ENCODE measurements at regions not wholly inside any gene's neighbourhood (a gene's known extent, or its start where the extent isn't known, plus 50 kb on each side); places are given as distances from the start of the nearest gene placed in this dataset.

DNA sequence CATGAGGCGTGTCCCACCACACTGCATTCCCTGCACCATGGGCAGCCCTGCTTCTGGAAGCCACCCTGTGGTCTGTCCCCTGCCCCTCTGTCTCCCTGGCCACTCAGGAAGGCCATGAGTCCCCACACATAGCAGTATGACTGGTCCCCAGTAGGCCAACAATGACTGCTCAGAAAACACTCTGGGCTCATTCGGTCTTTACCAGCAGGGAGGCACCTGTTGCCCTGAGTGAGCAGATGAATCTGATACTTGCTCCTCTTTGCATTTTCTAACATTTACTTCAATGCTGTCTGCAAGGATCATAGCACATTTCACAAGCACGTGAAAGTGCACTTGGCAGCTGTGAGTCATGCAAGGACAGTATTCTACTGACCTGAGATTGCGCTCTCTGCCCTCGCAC, 365.4 kb upstream of the IRX1 start (continued):
- TF ChIP-seq EP300 (IDR thresholded peaks at IDR 0.05; ENCODE audit: borderline replicate concordance in 1 of 2, low read depth in 1 of 2, low read length in 1 of 2) (no peak), JUND (IDR thresholded peaks at IDR 0.05) (no peak), FOXJ3 (CRISPR knock-in tag; IDR thresholded peaks at IDR 0.05) (no peak)

- CTCF ChIA-PET = no interaction called here
- no peaks in the 10 kb centered on the region for H3K79me2 ChIP-seq (ENCODE audit: insufficient read depth)
- H4K20me1 ChIP-seq (ENCODE audit: insufficient read depth) = no peaks in the 10 kb centered on the region
- no peaks in the 10 kb centered on the region for H3K9me2 ChIP-seq
- WGBS (ENCODE audit: low lambda C conversion rate) = 4% methylated on average over 12 of the region's 12 CpGs
- H3K27ac ChIP-seq (ENCODE audit: low read depth in 2 of 2, low read length in 1 of 2) = no peak overlapping the region
- no peak overlapping the region for H2AFZ ChIP-seq (ENCODE audit: low read depth)
- H3K9ac ChIP-seq = no peak overlapping the region
- H3K4me1 ChIP-seq (ENCODE audit: control insufficient read depth in 1 of 2, insufficient read depth in 2 of 2, low read depth in 1 of 2, low read length in 1 of 2) = no peaks in the 10 kb centered on the region
- H3K4me3 ChIP-seq (ENCODE audit: low read depth in 2 of 2, low read length in 1 of 2) = no peak overlapping the region
- no peaks in the 10 kb centered on the region for H3K9me3 ChIP-seq
- no peaks in the 10 kb centered on the region for H3K36me3 ChIP-seq (replicated peaks in 1 of 2; ENCODE audit: control insufficient read depth in 1 of 2, insufficient read depth in 2 of 2, low read length in 1 of 2)
- H3F3A ChIP-seq (replicated peaks; ENCODE audit: insufficient read depth) = no peaks in the 10 kb centered on the region
- no peak overlapping the region for H3K4me2 ChIP-seq
- H3K27me3 ChIP-seq (ENCODE audit: insufficient read depth) = no peaks in the 10 kb centered on the region
- TF ChIP-seq MAX (IDR thresholded peaks at IDR 0.05; ENCODE audit: low read depth) (no peak), CTCF (IDR thresholded peaks at IDR 0.05) (no peak), RAD21 (IDR thresholded peaks at IDR 0.05; ENCODE audit: low read length) (no peak), EP300 (IDR thresholded peaks at IDR 0.05; ENCODE audit: borderline replicate concordance in 1 of 2, low read depth in 1 of 2, low read length in 1 of 2) (no peak), FOXJ3 (CRISPR knock-in tag; IDR thresholded peaks at IDR 0.05) (no peak), TCF12 (IDR thresholded peaks at IDR 0.05) (no peak), GATA2 (CRISPR knock-in tag; IDR thresholded peaks at IDR 0.05) (no peak), JUND (IDR thresholded peaks at IDR 0.05) (no peak)
- no peak for DNase-seq
- POLR2A ChIA-PET = no interaction called here
Measured at GRCh38 chr5:3226196-3226920, 369.3 kb upstream of the IRX1 start.

- H4K20me1 ChIP-seq (ENCODE audit: insufficient read depth) = no peaks in the 10 kb centered on the region
- no peak for DNase-seq
- H3K36me3 ChIP-seq (replicated peaks in 1 of 2; ENCODE audit: control insufficient read depth in 1 of 2, insufficient read depth in 2 of 2, low read length in 1 of 2) = no peaks in the 10 kb centered on the region
- CTCF ChIA-PET = no interaction called here
- H3K4me1 ChIP-seq (ENCODE audit: control insufficient read depth in 1 of 2, insufficient read depth in 2 of 2, low read depth in 1 of 2, low read length in 1 of 2) = no peaks in the 10 kb centered on the region
- POLR2A ChIA-PET = no interaction called here
- no peaks in the 10 kb centered on the region for H3K79me2 ChIP-seq (ENCODE audit: insufficient read depth)
- no peak overlapping the region for H3K27ac ChIP-seq (ENCODE audit: low read depth in 2 of 2, low read length in 1 of 2)
- 23% methylated on average over 22 of the region's 22 CpGs for WGBS (ENCODE audit: low lambda C conversion rate)
- H3K9me2 ChIP-seq = no peaks in the 10 kb centered on the region
- H3K9me3 ChIP-seq = no peaks in the 10 kb centered on the region
- H3K27me3 ChIP-seq (ENCODE audit: insufficient read depth) = no peaks in the 10 kb centered on the region
- no peak overlapping the region for H2AFZ ChIP-seq (ENCODE audit: low read depth)
- H3K4me3 ChIP-seq (ENCODE audit: low read depth in 2 of 2, low read length in 1 of 2) = no peak overlapping the region
- no peaks in the 10 kb centered on the region for H3F3A ChIP-seq (replicated peaks; ENCODE audit: insufficient read depth)
- H3K9ac ChIP-seq = no peak overlapping the region
- TF ChIP-seq RXRA (IDR thresholded peaks at IDR 0.05; ENCODE audit: borderline replicate concordance, low read depth) = no peak
- TF ChIP-seq TEAD4 (IDR thresholded peaks at IDR 0.05; ENCODE audit: borderline replicate concordance, insufficient read depth) = no peak
- TF ChIP-seq IRF3 (IDR thresholded peaks at IDR 0.05; ENCODE audit: low read depth, low read length) = no peak
- TF ChIP-seq, protein P1, sequence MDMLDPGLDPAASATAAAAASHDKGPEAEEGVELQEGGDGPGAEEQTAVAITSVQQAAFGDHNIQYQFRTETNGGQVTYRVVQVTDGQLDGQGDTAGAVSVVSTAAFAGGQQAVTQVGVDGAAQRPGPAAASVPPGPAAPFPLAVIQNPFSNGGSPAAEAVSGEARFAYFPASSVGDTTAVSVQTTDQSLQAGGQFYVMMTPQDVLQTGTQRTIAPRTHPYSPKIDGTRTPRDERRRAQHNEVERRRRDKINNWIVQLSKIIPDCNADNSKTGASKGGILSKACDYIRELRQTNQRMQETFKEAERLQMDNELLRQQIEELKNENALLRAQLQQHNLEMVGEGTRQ (IDR thresholded peaks at IDR 0.05; ENCODE audit: borderline replicate concordance, low read depth, low read length) = no peak
- no peak for TF ChIP-seq JUND (IDR thresholded peaks at IDR 0.05)
- no peak for TF ChIP-seq YY1 (IDR thresholded peaks at IDR 0.05; ENCODE audit: low read depth)
- TF ChIP-seq RAD21 (IDR thresholded peaks at IDR 0.05; ENCODE audit: low read length) = no peak
- TF ChIP-seq, protein P2, sequence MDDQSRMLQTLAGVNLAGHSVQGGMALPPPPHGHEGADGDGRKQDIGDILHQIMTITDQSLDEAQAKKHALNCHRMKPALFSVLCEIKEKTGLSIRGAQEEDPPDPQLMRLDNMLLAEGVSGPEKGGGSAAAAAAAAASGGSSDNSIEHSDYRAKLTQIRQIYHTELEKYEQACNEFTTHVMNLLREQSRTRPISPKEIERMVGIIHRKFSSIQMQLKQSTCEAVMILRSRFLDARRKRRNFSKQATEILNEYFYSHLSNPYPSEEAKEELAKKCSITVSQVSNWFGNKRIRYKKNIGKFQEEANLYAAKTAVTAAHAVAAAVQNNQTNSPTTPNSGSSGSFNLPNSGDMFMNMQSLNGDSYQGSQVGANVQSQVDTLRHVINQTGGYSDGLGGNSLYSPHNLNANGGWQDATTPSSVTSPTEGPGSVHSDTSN (IDR thresholded peaks at IDR 0.05) = no peak
- no peak for TF ChIP-seq EP300 (IDR thresholded peaks at IDR 0.05; ENCODE audit: borderline replicate concordance in 1 of 2, low read depth in 1 of 2, low read length in 1 of 2)
- TF ChIP-seq FOSL2 (IDR thresholded peaks at IDR 0.05; ENCODE audit: borderline replicate concordance, low read depth) = no peak
- TF ChIP-seq GABPA (IDR thresholded peaks at IDR 0.05; ENCODE audit: low read depth) = no peak
- no peak for TF ChIP-seq EZH2phosphoT487 (IDR thresholded peaks at IDR 0.05; ENCODE audit: borderline replicate concordance, low read depth)
- no peak for TF ChIP-seq GATA2 (CRISPR knock-in tag; IDR thresholded peaks at IDR 0.05)
- TF ChIP-seq RFX5 (IDR thresholded peaks at IDR 0.05; ENCODE audit: low read length) = no peak
- no peak overlapping the region for H3K4me2 ChIP-seq
Measured at GRCh38 chr5:3225201-3225960, 370.3 kb upstream of the IRX1 start.
